Right cardiac atrium (tissue), 5 donors: ENCODE measurements at regions not wholly inside any gene's neighbourhood (a gene's known extent, or its start where the extent isn't known, plus 50 kb on each side); places are given as distances from the start of the nearest gene placed in this dataset.

ENCODE experiments used
- ATAC-seq, 2 donors: fragments of 200-7000 bp; cut with Tn5 transposase; one replicate each; pipeline versions ENCODE4 v1.8.0 to v1.9.1; 2020; ENCODE audit warnings: moderate library complexity in 2 of 2, mild to moderate bottlenecking in 1 of 2
- DNase-seq, 3 donors: peaks; one replicate each; pipeline ENCODE4 v3.0.0-alpha.2; 2020
- H3K27ac ChIP-seq: one replicate; pipeline ENCODE4 v1.5.1; 2013; ENCODE audit warnings: mild to moderate bottlenecking, low read length, control low read depth, moderate library complexity
- H3K27me3 ChIP-seq: one replicate; pipeline ENCODE4 v1.6.1; 2013; ENCODE audit not compliant: control insufficient read depth, insufficient read depth
- H3K4me1 ChIP-seq: one replicate; pipeline ENCODE4 v1.6.1; 2013; ENCODE audit warnings: low read length; ENCODE audit not compliant: control insufficient read depth, insufficient read depth
- H3K4me3 ChIP-seq: one replicate; pipeline ENCODE4 v1.5.1; 2013; ENCODE audit warnings: low read length, control low read depth
- H3K9me3 ChIP-seq: one replicate; pipeline ENCODE4 v1.6.1; 2013; ENCODE audit warnings: low read length; ENCODE audit not compliant: control insufficient read depth
- WGBS: extraction: QIAGEN DNeasy Blood & Tissue Kit; methylation state at CpG from one replicate; pipeline ENCODE4 v1.1.7; 2013; 5-methylcytosine and 5-hydroxymethylcytosine counted together
- intact Hi-C, 4 donors: fragments of 100-400 bp; cut with DNase I; formaldehyde crosslinking; loops; one replicate each; pipeline versions ENCODE4 v1.11.0 to v1.14.0; 2022 to 2023
- donor health status: healthy with polysubstance abuse.
- donor health status: DM: no; HTN: yes; CAD: no.
- donor health status: DM: no; HTN: no; CAD: no.
- donor health status: DM: no; HTN: yes; CAD: no; lungs with severe emphysema.
- donor health status: DM: yes; HTN: yes; CAD: no.

GRCh38 chr7:71055504-71055903 is 76.4 kb upstream of the GALNT17 start:
- intact Hi-C loops = no loop called here
- no peaks in the 10 kb centered on the region for H3K27me3 ChIP-seq
- H3K27ac ChIP-seq = no peak overlapping the region
- ATAC-seq (no peak), DNase-seq (no peak)
- no peak overlapping the region for H3K4me3 ChIP-seq
- WGBS = 74% methylated on average over 2 of the region's 2 CpGs
- no peaks in the 10 kb centered on the region for H3K4me1 ChIP-seq
- H3K9me3 ChIP-seq = no peaks in the 10 kb centered on the region

GRCh38 chr7:71077743-71078476 is 54.0 kb upstream of the GALNT17 start:
- peaks cover 2% of the 10 kb centered on the region for H3K9me3 ChIP-seq
- H3K4me1 ChIP-seq = no peaks in the 10 kb centered on the region
- ATAC-seq (no peak), DNase-seq (peak in 1 of 3 donors; percentile 50)
- H3K27ac ChIP-seq = no peak overlapping the region
- intact Hi-C loops = no loop called here
- H3K4me3 ChIP-seq = no peak overlapping the region
- 92% methylated on average over 37 of the region's 37 CpGs for WGBS
- no peaks in the 10 kb centered on the region for H3K27me3 ChIP-seq
